ENCODE measurements at regions not wholly inside any gene's neighbourhood (a gene's known extent, or its start where the extent isn't known, plus 50 kb on each side); places are given as distances from the start of the nearest gene placed in this dataset.

DNA sequence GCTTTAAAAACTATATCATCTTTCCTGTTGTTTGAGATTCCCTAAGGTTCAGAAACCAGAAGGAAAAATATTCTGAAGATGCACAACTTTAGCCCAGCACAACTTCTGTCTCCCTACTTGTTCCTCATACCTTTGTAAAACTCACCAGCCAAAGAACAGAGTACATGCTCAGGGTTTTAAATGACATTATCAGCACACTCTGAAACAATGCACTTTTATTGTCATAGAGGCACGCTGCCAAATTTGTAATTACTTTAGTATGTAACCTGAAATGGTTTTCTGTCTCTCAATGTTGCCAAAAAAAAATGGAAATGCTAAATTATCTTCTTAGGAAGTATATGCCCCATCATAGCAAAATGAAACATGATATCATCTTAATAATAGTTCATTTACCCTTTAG lies 383.6 kb upstream of the CDH6 start:
- TF ChIP-seq, protein P1, sequence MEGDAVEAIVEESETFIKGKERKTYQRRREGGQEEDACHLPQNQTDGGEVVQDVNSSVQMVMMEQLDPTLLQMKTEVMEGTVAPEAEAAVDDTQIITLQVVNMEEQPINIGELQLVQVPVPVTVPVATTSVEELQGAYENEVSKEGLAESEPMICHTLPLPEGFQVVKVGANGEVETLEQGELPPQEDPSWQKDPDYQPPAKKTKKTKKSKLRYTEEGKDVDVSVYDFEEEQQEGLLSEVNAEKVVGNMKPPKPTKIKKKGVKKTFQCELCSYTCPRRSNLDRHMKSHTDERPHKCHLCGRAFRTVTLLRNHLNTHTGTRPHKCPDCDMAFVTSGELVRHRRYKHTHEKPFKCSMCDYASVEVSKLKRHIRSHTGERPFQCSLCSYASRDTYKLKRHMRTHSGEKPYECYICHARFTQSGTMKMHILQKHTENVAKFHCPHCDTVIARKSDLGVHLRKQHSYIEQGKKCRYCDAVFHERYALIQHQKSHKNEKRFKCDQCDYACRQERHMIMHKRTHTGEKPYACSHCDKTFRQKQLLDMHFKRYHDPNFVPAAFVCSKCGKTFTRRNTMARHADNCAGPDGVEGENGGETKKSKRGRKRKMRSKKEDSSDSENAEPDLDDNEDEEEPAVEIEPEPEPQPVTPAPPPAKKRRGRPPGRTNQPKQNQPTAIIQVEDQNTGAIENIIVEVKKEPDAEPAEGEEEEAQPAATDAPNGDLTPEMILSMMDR (IDR thresholded peaks at IDR 0.05; ENCODE audit: low read depth, low read length, poor library complexity, severe bottlenecking) = no peak
- no peak for TF ChIP-seq EZH2phosphoT487 (IDR thresholded peaks at IDR 0.05; ENCODE audit: borderline replicate concordance, low read length)
